HG03565 (cell line): ENCODE measurements at regions not wholly inside any gene's neighbourhood (a gene's known extent, or its start where the extent isn't known, plus 50 kb on each side); places are given as distances from the start of the nearest gene placed in this dataset.
"Not testable (repeated sequence)": the region's sequence is repeated elsewhere in the genome, so short reads cannot be mapped to it uniquely, and the experiment has no call there.

Experiments
- ATAC-seq: cut with Tn5 transposase; IDR thresholded peaks from one replicate; pipeline ENCODE4 v1.9.1; 2021; ENCODE audit warnings: mild to moderate bottlenecking, moderate library complexity; ENCODE audit not compliant: unreplicated experiment

DNA sequence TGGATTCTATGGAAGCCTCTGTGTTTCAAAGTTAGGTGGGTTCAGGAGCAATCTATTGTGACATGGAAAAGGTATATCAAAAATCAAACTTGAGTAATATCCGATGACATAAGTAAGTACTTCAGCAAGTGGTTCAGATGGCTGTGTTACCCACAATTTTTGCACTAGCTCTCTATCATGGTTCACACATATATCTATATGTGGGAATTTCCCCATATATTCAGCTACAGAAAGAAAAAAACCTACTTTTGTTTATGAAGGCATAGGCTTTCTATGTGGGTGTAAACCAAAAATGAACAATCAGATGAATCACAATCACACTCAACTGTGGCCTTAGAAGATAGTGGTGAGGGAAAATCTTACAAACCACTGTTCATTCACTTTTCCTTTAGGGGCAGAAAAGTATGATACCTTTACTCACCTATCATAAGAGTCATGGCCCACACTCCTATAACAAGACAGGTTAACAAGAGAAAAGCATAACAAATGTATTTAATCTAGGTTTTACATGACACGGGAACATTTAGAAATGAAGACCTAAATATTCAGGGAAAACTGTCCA lies 449.6 kb upstream of the HTR1E start:
- ATAC-seq: no peak

DNA sequence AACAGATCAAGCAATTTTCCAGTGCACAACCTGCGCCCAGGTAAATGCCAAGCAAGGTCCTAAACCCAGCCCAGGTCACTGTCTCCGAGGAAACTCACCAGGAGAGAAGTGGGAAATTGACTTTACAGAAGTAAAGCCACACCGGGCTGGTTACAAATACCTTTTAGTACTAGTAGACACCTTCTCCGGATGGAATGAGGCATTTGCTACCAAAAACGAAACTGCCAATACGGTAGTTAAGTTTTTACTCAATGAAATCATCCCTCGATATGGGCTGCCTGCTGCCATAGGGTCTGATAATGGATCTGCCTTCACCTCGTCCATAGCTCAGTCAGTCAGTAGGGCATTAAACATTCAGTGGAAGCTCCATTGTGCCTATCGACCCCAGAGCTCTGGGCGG lies 459.0 kb upstream of the HTR1E start:
- ATAC-seq: not testable (repeated sequence)

DNA sequence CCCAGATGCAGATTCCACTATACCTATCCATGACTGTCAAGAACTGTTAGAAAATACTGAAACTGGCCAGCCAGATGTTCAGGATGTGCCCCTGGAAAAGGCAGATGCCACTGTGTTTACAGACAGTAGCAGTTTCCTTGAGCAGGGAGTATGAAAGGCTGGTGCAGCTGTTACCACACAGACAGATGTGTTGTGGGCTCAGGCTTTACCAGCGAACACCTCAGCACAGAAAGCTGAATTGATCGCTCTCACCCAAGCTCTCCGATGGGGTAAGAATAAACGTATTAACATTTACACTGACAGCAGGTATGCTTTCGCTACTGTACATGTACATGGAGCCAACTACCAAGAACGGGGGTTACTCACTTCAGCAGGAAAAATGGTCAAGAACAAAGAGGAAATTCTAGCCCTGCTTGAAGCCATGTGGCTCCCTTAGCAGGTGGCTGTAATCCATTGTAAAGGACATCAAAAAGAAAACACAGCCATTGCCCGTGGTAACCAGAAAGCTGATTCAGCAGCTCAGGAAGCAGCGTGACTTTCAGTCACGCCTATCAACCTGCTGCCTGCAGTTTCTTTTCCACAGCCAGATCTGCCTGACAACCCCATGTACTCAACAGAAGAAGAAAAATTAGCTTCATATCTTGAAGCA lies 459.7 kb upstream of the HTR1E start:
- no peak for ATAC-seq

DNA sequence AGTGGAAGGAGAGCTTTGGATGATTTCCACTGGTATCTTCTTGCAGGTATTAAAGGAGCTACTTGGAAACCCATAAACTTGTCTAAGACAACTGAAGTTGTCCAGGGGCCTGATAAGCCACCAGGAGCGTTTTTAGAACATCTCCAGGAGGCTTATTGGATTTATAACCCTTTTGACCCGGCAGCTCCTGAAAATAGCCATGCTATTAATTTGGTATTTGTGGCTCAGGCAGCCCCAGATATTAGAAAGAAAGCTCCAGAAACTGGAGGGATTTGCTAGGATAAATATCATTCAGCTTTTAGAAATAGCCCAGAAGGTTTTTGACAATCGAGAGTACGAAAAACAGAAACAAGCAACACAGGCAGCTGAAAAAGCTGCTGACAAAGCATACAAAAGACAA lies 461.0 kb upstream of the HTR1E start:
- ATAC-seq: no peak

DNA sequence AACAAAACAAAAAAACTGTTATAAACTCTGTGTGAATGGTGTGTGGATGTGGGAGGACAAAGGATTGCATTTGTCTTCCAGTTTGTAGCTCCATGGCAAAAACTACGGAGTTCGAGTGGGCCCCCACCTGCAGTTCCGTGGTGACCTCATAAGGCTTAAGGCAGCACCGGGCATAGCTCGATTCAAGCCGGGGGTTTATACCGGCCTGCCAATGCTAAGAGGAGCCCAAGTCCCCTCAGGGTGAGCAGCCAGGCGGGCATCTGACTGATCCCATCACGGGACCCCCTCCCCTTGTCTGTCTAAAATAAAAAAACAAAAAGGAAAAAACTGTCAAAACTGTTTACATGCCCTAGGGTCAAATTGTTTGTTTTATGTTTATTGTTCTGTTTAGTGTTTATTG lies 463.2 kb upstream of the HTR1E start:
- no peak for ATAC-seq

DNA sequence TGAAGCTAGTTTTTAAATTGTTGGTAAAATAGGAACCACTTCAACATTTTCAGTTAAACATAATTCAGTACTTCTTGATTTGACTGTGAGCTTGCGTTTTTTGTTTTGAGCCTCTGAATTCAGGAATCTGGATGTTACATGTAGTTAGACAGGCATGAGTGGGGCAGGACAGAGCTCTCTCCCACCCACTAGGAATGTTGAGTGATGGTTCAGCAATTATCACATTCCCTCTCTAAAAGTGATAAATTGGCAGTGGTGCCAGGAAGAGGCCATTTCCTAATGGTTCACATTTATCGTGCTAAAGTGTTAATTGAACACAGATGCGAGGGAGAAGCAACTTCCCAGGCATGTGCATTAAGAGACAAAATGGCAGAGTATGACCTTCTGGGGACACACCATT lies 465.5 kb upstream of the HTR1E start:
- ATAC-seq: no peak

DNA sequence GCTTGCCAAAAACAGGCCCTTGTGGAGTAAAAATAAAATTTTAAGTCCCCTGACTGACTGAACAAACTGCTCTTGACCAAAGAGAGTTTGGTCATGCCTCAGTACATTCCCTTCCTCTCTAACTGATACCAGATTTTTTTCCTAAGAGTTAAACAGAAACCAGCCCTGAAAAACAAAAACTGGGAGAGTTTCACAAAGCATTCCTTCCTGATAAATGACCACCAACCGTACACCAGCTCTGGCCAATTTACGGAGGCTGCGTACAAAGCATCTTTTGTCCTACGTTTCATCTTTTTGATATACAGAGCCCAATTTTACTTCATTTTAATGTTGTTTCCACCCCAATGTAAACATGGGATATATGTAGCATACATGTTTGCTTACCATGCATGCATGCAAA lies 477.4 kb upstream of the HTR1E start:
- no peak for ATAC-seq

DNA sequence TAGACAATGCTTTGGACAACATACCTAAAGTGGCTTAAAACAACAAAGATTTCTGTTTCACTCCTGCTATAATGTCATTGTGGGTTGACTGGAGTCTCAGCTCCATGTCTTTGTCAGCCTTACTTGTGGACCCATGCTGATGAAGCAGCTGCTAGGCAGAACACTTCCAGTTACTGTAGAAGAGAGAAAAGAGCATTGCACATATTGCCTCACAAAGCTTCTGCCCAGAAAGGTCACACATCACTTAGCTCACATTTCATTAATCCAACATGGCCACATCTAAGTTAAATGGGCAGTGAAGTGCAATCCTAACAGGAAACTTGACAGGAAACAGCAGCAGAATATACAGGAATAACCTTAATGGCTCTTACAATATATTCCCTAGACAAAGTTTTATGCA lies 480.5 kb upstream of the HTR1E start:
- ATAC-seq: no peak

DNA sequence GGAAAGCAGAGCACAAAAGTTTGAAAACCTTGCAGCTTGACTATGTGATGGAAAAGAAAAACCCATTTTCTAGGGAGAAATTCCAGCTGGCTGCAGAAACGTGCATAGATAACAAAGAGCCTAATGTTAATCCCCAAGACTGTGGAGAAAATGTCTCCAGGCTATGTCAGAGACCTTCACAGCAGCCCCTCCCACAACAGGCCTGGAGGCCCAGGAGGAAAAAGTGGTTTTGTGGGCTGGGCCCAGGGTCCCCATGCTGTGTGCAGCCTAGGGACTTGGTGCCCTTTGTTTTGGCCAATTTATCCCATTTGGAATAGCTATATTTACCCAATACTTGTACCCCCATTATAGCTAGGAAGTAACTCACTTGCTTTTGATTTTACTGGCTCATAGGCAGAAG lies 484.1 kb upstream of the HTR1E start:
- no peak for ATAC-seq

DNA sequence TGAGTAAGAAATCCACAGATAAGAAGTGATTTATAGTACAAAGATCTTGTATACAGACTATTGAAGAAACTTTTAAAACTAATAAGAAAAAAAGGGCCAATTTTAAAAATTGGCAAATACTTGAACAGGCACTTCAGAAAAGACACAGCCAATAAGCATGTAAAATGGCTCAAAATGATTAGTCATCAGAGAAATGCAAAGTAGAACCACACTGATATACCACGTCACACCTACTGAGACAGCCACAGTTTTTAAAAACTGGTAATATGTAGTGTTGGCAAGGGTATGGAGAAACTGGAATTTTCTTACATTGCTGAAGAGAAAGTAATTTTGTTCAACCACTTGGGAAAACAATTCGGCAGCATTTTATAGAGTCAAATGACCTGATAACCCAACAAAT lies 488.9 kb upstream of the HTR1E start:
- ATAC-seq: no peak

DNA sequence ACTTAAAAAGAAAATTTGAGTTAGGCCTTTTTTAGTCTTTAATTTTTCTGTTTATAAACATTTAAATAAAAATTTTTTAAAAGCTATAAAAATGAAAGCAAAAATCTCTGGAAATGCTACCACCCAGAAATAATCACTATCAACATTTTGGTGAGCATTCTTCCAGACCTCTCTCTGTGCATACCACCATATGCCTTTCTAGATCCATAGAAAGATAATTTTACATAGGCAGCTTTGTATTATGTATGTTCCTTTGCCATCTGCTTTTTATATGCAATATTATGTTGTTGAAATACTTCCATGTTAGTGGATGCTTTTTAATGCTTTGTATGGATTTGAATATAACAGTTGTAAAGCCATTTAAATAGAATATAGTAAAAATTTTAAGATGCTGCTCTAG lies 496.7 kb upstream of the HTR1E start:
- no peak for ATAC-seq

DNA sequence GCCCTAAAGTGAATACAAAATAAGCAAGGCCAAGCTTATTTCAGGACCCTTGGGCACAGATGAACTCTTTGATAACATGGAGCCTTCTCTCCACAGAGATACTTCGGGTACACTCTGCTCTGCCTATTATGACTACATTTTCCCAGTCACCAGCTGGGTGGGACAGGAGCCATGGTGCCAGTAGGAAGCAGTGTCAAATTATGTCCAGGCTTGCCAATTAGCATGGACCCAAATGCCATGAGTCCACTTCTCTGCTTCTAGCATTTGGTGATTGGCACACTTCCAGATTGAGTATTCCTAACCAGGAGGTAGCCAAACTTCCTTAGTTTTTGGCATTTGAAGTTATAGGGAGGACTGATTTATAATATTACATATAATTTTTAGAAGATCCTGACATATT lies 513.8 kb upstream of the HTR1E start:
- ATAC-seq: no peak

DNA sequence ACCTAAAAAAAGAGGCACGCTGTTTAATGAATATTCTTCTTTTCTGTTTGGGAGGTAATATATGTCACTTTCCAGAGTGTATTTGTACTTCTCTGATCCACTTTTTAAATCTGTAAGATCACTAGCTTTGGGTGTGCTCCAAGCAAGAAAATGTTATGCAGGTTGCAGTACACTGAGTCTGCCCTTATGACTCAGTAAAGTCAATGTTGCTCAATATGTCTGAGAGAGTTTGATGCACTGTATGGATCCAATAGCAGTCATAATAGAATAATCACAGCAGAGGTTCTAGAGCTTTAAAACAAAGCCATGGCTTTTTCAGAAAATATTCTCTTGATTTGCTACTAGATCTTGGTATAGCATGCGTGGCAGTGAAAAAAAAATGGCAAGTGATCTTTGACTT lies 525.3 kb upstream of the HTR1E start:
- no peak for ATAC-seq

DNA sequence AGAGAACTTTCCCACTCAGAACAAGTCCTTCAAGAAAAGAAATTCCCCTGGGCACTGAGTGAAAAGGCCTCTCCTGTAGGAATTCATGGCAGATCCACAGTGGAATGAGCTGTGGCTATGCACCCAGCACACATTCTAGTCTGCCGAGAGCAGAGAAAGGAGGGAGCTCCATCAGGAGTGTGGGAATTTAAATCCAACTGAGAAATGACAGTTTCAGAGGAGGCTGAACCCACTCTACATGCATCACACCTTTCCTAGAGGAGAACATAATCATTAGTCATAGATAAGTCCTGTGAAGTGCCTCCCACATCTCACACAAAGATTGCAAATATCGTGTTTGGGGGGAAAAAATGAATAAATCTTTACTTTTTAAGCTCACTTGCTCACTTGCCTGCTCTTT lies 530.2 kb upstream of the HTR1E start:
- no peak for ATAC-seq

DNA sequence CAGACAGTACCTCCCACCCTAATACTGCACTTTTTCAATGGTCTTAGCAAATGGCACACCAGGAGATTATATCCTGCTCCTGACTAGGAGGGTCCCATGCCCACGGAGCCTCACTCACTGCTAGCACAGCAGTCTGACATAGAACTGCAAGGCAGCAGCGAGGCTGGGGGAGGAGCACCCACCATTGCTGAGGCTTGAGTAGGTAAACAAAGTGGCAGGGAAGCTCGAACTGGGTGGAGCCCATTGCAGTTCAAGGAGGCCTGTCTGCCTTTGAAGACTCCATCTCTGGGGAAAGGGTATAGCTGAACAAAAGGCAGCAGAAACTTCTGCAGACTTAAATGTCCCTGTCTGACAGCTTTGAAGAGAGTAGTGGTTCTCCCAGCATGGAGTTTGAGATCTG lies 544.5 kb upstream of the HTR1E start:
- ATAC-seq: not testable (repeated sequence)

DNA sequence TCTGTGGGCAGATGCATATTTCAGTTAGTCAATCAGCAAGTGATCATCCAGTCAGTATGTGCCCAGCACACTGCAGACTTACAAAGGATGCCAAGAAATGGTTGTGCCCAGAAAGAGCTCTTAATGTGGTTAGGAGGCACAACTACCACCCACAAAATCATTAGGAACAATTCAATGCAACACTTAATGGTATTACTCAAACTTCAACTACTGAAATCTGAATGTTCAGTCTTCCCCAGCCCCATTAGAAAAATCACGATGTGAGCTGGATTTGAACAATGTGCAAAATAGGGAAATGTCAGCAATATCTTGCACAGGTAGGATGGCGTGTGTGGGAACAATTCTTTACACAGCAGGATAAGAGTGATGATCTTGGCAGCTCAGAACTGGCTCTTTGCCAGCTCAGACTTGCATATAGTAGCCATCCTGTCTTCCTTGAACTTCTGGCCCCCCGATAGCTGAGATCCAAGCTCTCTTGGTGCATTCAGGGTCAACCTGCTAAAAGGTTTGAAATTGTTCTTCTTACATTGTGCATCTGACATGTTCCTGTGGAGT lies 556.7 kb upstream of the HTR1E start:
- ATAC-seq: no peak

DNA sequence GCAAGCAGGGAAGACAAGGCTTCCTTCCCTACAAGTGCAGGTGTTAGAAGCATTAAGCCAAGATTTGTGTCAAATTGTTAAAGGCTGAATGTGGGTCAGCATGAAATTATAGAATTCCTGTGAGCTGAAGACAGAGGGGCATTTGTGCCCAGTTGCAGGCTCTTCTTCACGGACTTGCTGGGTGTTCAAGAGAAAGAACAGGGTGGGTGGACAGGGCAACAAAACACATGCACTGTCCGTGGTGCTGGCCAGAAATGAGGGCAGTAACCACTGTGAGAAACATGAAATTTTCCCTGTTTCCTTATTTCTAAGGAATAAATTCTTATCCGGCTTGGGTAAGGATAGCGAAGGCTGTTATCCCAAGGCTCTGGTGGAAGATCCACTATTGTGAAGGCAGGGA lies 579.5 kb upstream of the HTR1E start:
- no peak for ATAC-seq

DNA sequence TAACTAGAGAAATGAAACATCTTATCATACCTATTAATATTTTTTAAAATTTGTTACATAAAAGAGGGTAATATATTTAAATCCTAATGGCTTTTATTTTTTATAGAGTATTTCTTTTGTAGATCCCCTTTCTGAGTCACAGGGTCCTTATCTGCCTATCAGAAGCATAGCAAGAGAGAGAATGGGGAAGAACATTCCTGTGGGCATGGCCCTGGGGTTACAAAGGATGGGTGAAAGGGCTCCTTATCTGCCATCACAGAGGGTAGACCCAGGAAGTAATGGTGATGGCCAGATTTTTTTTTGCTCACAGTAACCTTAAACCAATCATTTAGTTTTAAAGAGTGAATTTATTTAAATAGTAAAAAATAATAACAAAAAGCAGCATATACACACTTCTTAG lies 582.1 kb upstream of the HTR1E start:
- no peak for ATAC-seq

DNA sequence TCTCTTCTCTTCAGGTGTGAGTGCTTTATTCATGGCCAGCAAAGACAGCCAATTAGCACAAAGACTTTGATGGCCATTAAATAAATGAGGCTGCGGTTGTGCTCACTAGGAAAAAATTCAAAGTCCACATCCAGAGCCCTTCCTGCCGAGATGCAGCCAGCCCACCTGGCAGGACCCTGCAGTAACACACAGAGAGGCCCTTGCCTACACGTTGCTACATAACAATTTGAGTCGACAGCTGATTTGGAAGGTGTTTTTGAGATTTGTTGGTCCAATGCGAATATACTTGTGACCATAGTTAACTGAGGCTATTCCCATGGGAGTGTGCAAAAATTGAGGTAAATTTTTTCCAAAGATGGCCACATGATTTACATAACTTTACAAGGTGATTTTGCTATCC lies 605.4 kb upstream of the HTR1E start:
- ATAC-seq: no peak

DNA sequence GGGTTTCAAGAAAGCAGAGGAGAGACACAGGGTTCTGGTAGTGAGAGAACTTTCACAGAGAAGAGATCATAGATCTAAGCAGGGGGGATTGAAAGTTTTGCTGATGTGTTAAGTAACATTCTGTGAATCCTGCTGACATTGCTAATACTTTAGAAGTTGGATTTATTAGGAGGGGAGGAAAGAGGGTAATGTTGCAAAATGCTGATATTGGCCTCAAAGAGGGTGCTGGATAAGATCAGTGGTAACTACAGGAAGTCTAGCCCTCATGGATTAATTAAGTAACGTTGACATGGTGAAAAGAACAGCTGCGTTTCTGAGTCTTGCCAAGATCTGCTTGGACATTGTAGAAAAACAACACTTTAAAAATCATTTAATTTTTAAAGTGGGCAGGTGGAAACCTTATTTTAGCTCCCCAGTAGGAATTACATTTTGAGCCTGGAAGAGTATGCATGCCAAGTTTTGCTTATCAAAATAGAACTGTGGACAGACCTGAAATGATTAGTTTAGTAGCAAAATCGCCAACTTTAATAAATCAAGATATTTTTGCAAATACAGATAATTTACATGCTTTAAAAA lies 606.0 kb upstream of the HTR1E start:
- no peak for ATAC-seq

DNA sequence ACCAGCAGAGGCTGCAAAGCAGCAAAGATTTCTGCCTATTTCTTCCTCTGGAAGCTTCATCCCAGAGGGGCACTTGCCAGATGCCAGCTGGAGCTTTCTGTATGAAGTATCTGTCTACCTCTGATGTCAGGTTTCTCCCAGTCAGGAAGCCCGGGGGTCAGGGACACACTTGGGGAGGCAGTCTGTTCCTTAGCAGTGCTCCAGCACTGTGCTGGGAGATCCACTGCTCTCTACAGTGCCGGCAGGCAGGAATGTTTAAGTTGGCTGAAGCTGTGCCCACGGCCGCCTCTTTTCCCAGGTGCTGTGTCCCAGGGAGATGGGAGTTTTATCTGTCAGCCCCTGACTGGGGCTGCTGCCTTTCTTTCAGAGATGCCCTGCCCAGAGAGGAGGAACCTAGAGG lies 631.1 kb upstream of the HTR1E start:
- no peak for ATAC-seq

DNA sequence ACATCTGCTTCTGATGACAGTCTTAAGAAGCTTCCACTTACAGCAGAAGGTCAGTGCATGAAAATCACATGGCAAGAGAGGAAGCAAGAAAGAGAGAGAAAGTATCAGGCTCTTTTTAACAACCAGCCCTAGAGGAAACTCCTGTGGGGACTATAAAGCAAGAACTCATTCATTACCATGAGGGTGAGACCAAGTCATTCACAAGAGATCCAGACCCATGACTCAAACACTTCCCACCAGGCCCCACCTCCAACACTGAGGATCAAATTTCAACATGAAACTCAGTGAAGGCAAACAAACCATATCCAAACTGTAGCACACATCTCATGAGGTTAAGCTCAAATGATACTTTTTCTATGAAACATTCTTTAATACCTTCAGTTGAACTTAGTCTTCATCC lies 643.2 kb upstream of the SYNCRIP start:
- no peak for ATAC-seq
